ENCODE measurements at regions not wholly inside any gene's neighbourhood (a gene's known extent, or its start where the extent isn't known, plus 50 kb on each side); places are given as distances from the start of the nearest gene placed in this dataset.

GRCh38 chr10:71032887-71033286 lies 144.5 kb upstream of the PCBD1 start:
- TF ChIP-seq CTCF (IDR thresholded peaks at IDR 0.05) (no peak), POLR2A (IDR thresholded peaks at IDR 0.05) (no peak)

All from ovary (tissue), 3 donors.